Liver (tissue), 3 donors: ENCODE measurements at regions not wholly inside any gene's neighbourhood (a gene's known extent, or its start where the extent isn't known, plus 50 kb on each side); places are given as distances from the start of the nearest gene placed in this dataset.

Source experiments
- GABPA ChIP-seq, 2 donors: IDR thresholded peaks in 1 of 2; conservative IDR thresholded peaks in 1 of 2; 2 replicates each; pipeline ENCODE4 v1.6.1; 2016; ENCODE audit warnings: antibody characterized with exemption in 2 of 2, mild to moderate bottlenecking in 1 of 2, moderate library complexity in 1 of 2
- YY1 ChIP-seq: IDR thresholded peaks from 2 replicates; pipeline ENCODE4 v1.6.1; 2016; ENCODE audit warnings: antibody characterized with exemption, mild to moderate bottlenecking
- TF ChIP-seq, protein P1 (sequence below): fragments of 150-350 bp; IDR thresholded peaks from 2 replicates; pipeline ENCODE4 v1.5.1; 2017; ENCODE audit warnings: improper control_type of control experiment, low read depth, low read length; ENCODE audit not compliant: missing input control
- donor health status: healthy.
- donor health status: healthy.

DNA sequence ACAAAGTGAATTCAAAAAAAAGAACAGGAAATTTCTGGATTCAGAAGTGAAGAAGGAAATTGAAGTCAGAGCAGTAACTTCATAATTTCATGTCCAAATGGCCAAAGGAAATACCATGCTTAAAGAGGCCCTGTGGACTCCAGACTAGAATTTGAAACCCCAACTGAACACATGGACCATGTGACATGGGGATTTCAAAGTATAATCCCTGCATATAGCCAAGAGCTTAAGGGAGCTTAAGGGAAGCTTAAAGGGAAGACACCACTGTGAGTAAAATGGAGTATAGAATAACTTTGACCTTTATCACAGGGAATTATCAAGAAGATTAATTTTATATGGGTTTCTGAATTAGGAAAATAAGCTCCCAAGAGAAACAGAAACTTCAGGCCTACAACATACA, 241.8 kb upstream of the POGK start:
- TF ChIP-seq, protein P1, sequence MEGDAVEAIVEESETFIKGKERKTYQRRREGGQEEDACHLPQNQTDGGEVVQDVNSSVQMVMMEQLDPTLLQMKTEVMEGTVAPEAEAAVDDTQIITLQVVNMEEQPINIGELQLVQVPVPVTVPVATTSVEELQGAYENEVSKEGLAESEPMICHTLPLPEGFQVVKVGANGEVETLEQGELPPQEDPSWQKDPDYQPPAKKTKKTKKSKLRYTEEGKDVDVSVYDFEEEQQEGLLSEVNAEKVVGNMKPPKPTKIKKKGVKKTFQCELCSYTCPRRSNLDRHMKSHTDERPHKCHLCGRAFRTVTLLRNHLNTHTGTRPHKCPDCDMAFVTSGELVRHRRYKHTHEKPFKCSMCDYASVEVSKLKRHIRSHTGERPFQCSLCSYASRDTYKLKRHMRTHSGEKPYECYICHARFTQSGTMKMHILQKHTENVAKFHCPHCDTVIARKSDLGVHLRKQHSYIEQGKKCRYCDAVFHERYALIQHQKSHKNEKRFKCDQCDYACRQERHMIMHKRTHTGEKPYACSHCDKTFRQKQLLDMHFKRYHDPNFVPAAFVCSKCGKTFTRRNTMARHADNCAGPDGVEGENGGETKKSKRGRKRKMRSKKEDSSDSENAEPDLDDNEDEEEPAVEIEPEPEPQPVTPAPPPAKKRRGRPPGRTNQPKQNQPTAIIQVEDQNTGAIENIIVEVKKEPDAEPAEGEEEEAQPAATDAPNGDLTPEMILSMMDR, result no peak
- no peak for TF ChIP-seq YY1
- no peak for TF ChIP-seq GABPA (IDR thresholded peaks at IDR 0.05 in 1 of 2, conservative IDR thresholded peaks at IDR 0.05 in 1 of 2)
